HG03439 (cell line): ENCODE measurements at regions not wholly inside any gene's neighbourhood (a gene's known extent, or its start where the extent isn't known, plus 50 kb on each side); places are given as distances from the start of the nearest gene placed in this dataset.

Experiments
- ATAC-seq: cut with Tn5 transposase; IDR thresholded peaks from one replicate; pipeline ENCODE4 v1.9.1; 2021; ENCODE audit warnings: mild to moderate bottlenecking, moderate library complexity; ENCODE audit not compliant: unreplicated experiment

- no peak for ATAC-seq
Measured at GRCh38 chr1:232522189-232522588, 107.7 kb downstream of the SIPA1L2 start.

GRCh38 chr1:232521660-232522059 is 108.3 kb downstream of the SIPA1L2 start:
- ATAC-seq, result no peak

GRCh38 chr1:232519186-232519585 is 110.7 kb downstream of the SIPA1L2 start:
- no peak for ATAC-seq

GRCh38 chr1:232518349-232518748 is 111.6 kb downstream of the SIPA1L2 start:
- no peak for ATAC-seq

GRCh38 chr1:232517204-232517603 is 112.7 kb downstream of the SIPA1L2 start:
- no peak for ATAC-seq

- no peak for ATAC-seq
Measured at GRCh38 chr1:232515706-232516105, 114.2 kb downstream of the SIPA1L2 start.

- no peak for ATAC-seq
Measured at GRCh38 chr1:232512712-232513111, 117.2 kb downstream of the SIPA1L2 start.

- no peak for ATAC-seq
Measured at GRCh38 chr1:232511172-232511571, 118.8 kb downstream of the SIPA1L2 start.

- no peak for ATAC-seq
Measured at GRCh38 chr1:232510367-232511110, 119.4 kb downstream of the SIPA1L2 start.

GRCh38 chr1:232509570-232509969 is 120.4 kb downstream of the SIPA1L2 start:
- no peak for ATAC-seq

GRCh38 chr1:232508130-232508701 is 121.7 kb downstream of the SIPA1L2 start:
- ATAC-seq, result no peak

GRCh38 chr1:232507571-232507970 is 122.4 kb downstream of the SIPA1L2 start:
- ATAC-seq, result no peak

GRCh38 chr1:232505884-232506283 is 124.0 kb downstream of the SIPA1L2 start:
- ATAC-seq, result no peak

- no peak for ATAC-seq
Measured at GRCh38 chr1:232504651-232505050, 125.3 kb downstream of the SIPA1L2 start.

- no peak for ATAC-seq
Measured at GRCh38 chr1:232503497-232503896, 126.4 kb downstream of the SIPA1L2 start.

GRCh38 chr1:232501854-232502253 is 128.1 kb downstream of the SIPA1L2 start:
- no peak for ATAC-seq

- ATAC-seq, result no peak
Measured at GRCh38 chr1:232499188-232499587, 130.7 kb downstream of the SIPA1L2 start.

- no peak for ATAC-seq
Measured at GRCh38 chr1:232493869-232494268, 136.1 kb downstream of the SIPA1L2 start.

GRCh38 chr1:232489256-232489655 is 140.7 kb downstream of the SIPA1L2 start:
- no peak for ATAC-seq

- ATAC-seq, result no peak
Measured at GRCh38 chr1:232487236-232487635, 142.7 kb downstream of the SIPA1L2 start.

- no peak for ATAC-seq
Measured at GRCh38 chr1:232486454-232487207, 143.3 kb downstream of the SIPA1L2 start.

GRCh38 chr1:232486006-232486405 is 143.9 kb downstream of the SIPA1L2 start:
- ATAC-seq, result no peak
